IPS-18c (cell line): ENCODE measurements at regions not wholly inside any gene's neighbourhood (a gene's known extent, or its start where the extent isn't known, plus 50 kb on each side); places are given as distances from the start of the nearest gene placed in this dataset.

Source experiments
- H3K4me3 ChIP-seq: 2 replicates; pipeline ENCODE4 v1.7.0; 2013; ENCODE audit warnings: low read depth, mild to moderate bottlenecking, low read length, moderate library complexity; ENCODE audit not compliant: insufficient read depth
- H3K9me3 ChIP-seq: one replicate; pipeline ENCODE4 v1.6.1; 2013; ENCODE audit warnings: mild to moderate bottlenecking, low read length, moderate library complexity; ENCODE audit not compliant: control insufficient read depth, insufficient read depth

- H3K4me3 ChIP-seq, result no peak overlapping the region
- no peaks in the 10 kb centered on the region for H3K9me3 ChIP-seq
Measured at GRCh38 chr12:60981473-60981872, 1278.7 kb upstream of the USP15 start.

DNA sequence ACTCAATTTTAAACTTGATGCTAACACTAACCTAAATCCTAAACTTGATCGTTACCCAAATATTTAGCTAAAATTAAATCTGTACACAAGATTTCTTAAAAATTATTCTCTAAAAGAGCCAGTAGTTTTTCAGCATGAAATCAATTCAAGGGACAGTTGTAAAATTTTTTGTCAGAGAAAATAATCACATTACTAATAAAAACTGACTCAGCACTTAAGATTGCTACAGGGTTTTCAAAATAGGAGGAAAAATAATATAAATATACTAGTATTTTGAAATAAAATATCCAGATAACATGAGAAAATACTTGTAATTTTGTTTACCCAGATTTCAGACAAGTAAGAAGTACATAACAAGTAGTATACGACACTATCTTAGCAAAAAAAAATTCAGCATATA is 1268.1 kb upstream of the USP15 start:
- no peaks in the 10 kb centered on the region for H3K9me3 ChIP-seq
- no peak overlapping the region for H3K4me3 ChIP-seq

DNA sequence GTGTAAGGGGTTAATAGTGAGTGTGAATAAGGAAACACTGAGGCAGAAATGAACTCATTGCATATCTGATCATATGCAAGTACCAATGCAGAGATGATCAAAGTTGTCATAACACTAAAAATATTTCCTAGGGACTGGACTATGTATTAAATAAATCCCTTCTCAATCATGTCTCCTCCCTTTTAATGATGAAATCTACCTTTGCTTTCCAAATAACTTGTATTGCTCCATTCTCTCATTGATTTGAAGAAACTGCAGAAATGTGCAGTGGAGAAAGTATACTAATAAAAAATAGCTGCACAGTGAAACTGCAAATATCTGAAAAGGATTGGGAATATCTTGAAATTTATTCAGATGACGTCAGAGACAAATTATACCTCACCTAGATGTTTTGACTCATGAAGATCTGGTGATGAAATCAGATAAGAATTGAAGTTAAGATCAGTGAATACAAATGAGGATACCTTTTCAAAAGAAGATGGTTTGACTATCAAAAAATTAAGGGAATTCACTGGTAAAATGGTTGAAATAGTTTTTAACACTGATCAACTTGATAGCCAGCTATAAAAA is 1264.9 kb upstream of the USP15 start:
- H3K9me3 ChIP-seq, result peaks cover under 1% of the 10 kb centered on the region
- H3K4me3 ChIP-seq, result no peak overlapping the region

DNA sequence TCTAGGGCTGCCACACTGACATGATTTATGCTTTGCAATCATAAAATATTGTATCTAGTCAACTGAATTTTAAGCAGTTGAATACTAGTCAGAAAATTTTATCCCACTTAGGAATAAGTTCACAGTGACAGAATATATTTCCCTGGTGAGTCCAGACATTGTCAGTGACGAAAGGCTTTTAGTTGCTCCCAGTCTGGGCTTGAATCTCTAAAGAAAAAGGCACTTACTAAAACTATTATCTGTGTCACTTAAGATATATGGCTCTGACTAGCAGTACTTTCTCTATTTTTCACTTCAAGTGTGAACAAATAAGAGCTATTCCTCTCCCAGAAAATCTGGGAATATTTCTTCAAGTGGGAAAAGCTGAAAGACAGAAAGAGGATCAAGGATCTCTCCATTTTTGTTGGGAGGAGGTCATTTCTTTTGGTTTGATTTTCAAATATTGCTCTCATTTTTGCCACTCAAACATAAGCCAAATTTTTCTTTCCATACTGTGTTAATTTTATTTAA is 1262.3 kb upstream of the USP15 start:
- H3K9me3 ChIP-seq, result peaks cover 2% of the 10 kb centered on the region

GRCh38 chr12:61009192-61009591 is 1251.0 kb upstream of the USP15 start:
- H3K9me3 ChIP-seq, result no peaks in the 10 kb centered on the region
- H3K4me3 ChIP-seq, result no peak overlapping the region

More for the DNA sequence above, 1262.3 kb upstream of the USP15 start:
- no peak overlapping the region for H3K4me3 ChIP-seq

- Histone ChIP-seq H3K9me3 (no peaks in the 10 kb centered on the region), H3K4me3 (no peak overlapping the region)
Measured at GRCh38 chr12:61011767-61012423, 1248.3 kb upstream of the USP15 start.

- H3K9me3 ChIP-seq, result peaks cover 2% of the 10 kb centered on the region
- H3K4me3 ChIP-seq, result no peak overlapping the region
Measured at GRCh38 chr12:61018571-61018970, 1241.6 kb upstream of the USP15 start.

- Histone ChIP-seq H3K4me3 (no peak overlapping the region), H3K9me3 (peaks cover 2% of the 10 kb centered on the region)
Measured at GRCh38 chr12:61023231-61023630, 1237.0 kb upstream of the USP15 start.

DNA sequence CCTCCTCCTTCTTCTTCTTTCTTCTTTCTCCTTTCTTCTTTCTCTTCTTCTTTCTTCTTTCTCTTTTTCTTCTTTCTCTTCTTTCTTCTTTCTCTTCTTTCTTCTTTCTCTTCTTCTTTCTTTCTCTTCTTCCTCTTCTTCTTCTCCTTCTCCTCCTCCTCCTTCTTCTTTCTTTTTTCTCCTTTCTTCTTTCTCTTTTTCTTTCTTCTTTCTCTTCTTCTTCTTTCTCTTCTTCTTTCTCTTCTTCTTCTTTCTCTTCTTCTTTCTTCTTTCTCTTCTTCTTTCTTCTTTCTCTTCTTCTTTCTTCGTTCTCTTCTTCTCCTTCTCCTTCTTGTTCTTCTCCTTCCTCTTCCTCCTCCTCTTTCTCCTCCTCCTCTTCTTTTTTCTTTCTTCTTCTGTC is 1230.7 kb upstream of the USP15 start:
- Histone ChIP-seq H3K4me3 (no peak overlapping the region), H3K9me3 (no peaks in the 10 kb centered on the region)

- no peak overlapping the region for H3K4me3 ChIP-seq
Measured at GRCh38 chr12:61037792-61038191, 1222.4 kb upstream of the USP15 start.

DNA sequence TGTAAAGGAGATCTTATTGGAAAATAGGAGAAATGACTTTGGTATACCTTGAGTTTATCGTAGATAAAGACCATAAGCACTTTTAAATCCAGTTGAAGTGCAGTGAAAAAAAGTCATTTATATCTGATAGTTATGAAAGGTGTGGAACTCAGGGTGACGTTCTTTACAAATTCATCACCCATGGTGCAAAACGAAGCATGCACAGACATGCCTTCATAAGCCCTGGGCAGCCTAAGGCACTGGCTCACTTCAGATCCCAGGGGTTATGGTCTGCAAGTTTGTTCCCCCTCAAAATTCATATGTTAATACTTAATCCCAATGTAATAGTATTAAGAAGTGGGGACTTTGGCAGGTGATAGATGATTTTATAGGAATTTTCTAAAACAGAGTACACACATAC is 1216.4 kb upstream of the USP15 start:
- Histone ChIP-seq H3K9me3 (no peaks in the 10 kb centered on the region), H3K4me3 (no peak overlapping the region)

More at GRCh38 chr12:61037792-61038191, 1222.4 kb upstream of the USP15 start:
- no peaks in the 10 kb centered on the region for H3K9me3 ChIP-seq

DNA sequence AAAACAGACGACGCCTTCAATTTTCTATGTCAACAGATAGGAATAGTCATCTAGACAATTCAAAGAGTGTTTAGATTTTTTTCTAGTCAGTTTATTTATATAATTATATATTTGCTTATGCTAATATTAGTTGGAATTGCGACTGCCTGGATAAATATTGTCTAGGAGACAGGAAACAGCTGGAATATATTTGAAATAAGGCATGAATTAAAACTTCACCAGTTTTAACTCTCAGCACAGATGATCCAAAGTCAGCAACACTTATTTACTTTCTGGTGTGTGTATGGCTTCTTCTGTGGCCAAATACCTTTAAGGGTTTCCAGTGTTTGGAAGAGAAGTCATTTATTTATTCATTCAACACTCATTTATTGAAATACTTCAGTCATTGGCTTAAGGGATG is 1215.4 kb upstream of the USP15 start:
- Histone ChIP-seq H3K9me3 (no peaks in the 10 kb centered on the region), H3K4me3 (no peak overlapping the region)

- no peak overlapping the region for H3K4me3 ChIP-seq
- no peaks in the 10 kb centered on the region for H3K9me3 ChIP-seq
Measured at GRCh38 chr12:61070640-61071414, 1189.4 kb upstream of the USP15 start.

DNA sequence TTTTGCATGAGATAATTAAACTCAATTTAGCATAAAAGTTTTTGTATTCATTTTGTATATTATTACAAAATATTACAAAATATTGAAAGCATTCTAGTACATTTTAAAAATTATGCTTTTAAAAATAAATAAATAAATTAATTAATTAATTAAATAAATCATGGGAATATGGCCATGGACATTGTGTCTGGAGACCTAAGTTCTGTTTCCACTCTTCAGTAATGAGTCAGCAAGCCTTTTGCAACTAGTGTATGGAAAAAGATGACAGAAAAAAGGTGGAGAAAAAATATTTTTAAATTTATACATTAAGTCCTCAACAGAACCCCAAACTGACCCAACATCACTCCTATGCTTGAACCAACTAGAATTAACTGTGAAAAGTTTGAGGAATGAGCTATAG is 1187.5 kb upstream of the USP15 start:
- H3K4me3 ChIP-seq, result no peak overlapping the region

GRCh38 chr12:61095111-61095510 is 1165.1 kb upstream of the USP15 start:
- Histone ChIP-seq H3K4me3 (no peak overlapping the region), H3K9me3 (no peaks in the 10 kb centered on the region)

More for the DNA sequence above, 1187.5 kb upstream of the USP15 start:
- H3K9me3 ChIP-seq, result no peaks in the 10 kb centered on the region

GRCh38 chr12:61098031-61098580 is 1162.1 kb upstream of the USP15 start:
- Histone ChIP-seq H3K9me3 (peaks cover 2% of the 10 kb centered on the region), H3K4me3 (no peak overlapping the region)

GRCh38 chr12:61107118-61107517 is 1153.1 kb upstream of the USP15 start:
- Histone ChIP-seq H3K4me3 (no peak overlapping the region), H3K9me3 (no peaks in the 10 kb centered on the region)

DNA sequence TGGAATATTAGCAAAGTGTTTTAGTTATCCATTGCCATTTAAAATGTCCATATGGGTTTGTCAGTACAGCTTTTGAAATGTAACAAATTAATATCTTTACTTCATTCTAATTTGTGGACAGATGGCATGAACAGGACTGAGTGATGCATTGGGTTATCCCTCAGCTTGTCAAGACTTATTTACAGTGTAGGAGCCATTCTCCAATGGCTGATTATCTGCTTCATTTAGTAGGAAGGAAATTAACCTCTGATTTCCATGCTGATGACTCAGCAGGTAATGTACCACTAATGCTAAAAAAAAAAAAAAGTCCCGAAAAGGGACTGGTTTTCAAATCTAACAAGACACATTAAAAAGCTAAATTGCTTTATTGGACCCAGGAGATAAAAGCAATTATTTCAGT is 1149.0 kb upstream of the USP15 start:
- no peak overlapping the region for H3K4me3 ChIP-seq
- peaks cover 2% of the 10 kb centered on the region for H3K9me3 ChIP-seq
